K562 (cell line): ENCODE measurements at regions not wholly inside any gene's neighbourhood (a gene's known extent, or its start where the extent isn't known, plus 50 kb on each side); places are given as distances from the start of the nearest gene placed in this dataset.

Source experiments
- ATAC-seq: fragments of 200-7000 bp; cut with Tn5 transposase; 3 replicates; pipeline ENCODE4 v1.9.1; 2020; ENCODE audit warnings: moderate library complexity
- BruUV-seq: library from RNA; stranded (reverse); fragments of 400-500 nt; replicated peaks from 2 replicates; lab custom pipeline; 2021; lab: Mats Ljungman, UMichigan
- CTCF ChIA-PET: fragments of 300-600 bp; formaldehyde crosslinking; extraction: SDS; loops from one replicate; lab custom pipeline; 2021; ENCODE audit warnings: low intra/inter-chr PET ratio; lab: Yijun Ruan, JAX
- POLR2A ChIA-PET: fragments of 300-600, 350-650 bp; sonication (Branson Sonifier 250); formaldehyde crosslinking; extraction: SDS; loops from one replicate; lab custom pipeline; 2021; ENCODE audit warnings: antibody characterized with exemption, inconsistent platforms; lab: Yijun Ruan, JAX
- DNase-seq, 4 experiments: peaks; one replicate each; pipeline versions ENCODE4 v3.0.0 to v3.0.0-alpha.2; 2011 to 2018; ENCODE audit warnings: low spot score in 3 of 4, mixed read lengths in 3 of 4; ENCODE audit errors: extremely low read depth in 1 of 4
- FAIRE-seq: peaks from 2 replicates; lab custom pipeline; 2011; peaks lifted over from hg19 to GRCh38; lab: Jason Lieb, UNC
- H2AFZ ChIP-seq: 2 replicates; pipeline ENCODE4 v1.6.0; 2011; ENCODE audit warnings: low read depth, low read length, control low read depth, inconsistent platforms
- H3K27ac ChIP-seq: fragments of 200-600 bp; 3 replicates; pipeline ENCODE4 v1.8.0; 2011; ENCODE audit warnings: low read depth, mild to moderate bottlenecking, control low read depth, inconsistent platforms, low read length, moderate library complexity, mixed read lengths; ENCODE audit errors: extremely low read depth
- H3K27me3 ChIP-seq, 2 experiments: fragments of 300-600 bp in 1 of 2; 2 replicates in 1 of 2; 3 replicates in 1 of 2; pipeline versions ENCODE4 v1.6.0 to v1.8.0; 2011; ENCODE audit warnings: inconsistent platforms in 2 of 2, low read length in 2 of 2, mild to moderate bottlenecking in 1 of 2, mixed read lengths in 1 of 2, moderate library complexity in 1 of 2; ENCODE audit not compliant: control insufficient read depth in 2 of 2, insufficient read depth in 2 of 2
- H3K36me3 ChIP-seq: fragments of 300-600 bp; 3 replicates; pipeline ENCODE4 v1.8.0; 2011; ENCODE audit warnings: mild to moderate bottlenecking, low read length, inconsistent platforms; ENCODE audit not compliant: control insufficient read depth, insufficient read depth
- H3K4me1 ChIP-seq, 2 experiments: fragments of 200-600 bp in 1 of 2; replicated peaks in 1 of 2; 2 replicates in 1 of 2; 3 replicates in 1 of 2; pipeline versions ENCODE4 v1.5.1 to v1.8.0; 2011; ENCODE audit warnings: inconsistent platforms in 2 of 2, low read length in 2 of 2, mild to moderate bottlenecking in 1 of 2, mixed read lengths in 1 of 2, moderate library complexity in 1 of 2; ENCODE audit not compliant: control insufficient read depth in 2 of 2, insufficient read depth in 2 of 2
- H3K4me2 ChIP-seq: 2 replicates; pipeline ENCODE4 v1.6.1; 2011; ENCODE audit warnings: low read length, control low read depth, inconsistent platforms, mixed read lengths; ENCODE audit not compliant: insufficient read depth
- H3K4me3 ChIP-seq: fragments of 200-600 bp; sonication (generic), shearing (Covaris generic); 2 replicates; pipeline ENCODE4 v1.5.1; 2016; ENCODE audit warnings: control low read depth, inconsistent platforms
- H3K79me2 ChIP-seq: fragments of 200-600 bp; 3 replicates; pipeline ENCODE4 v1.8.0; 2011; ENCODE audit warnings: low read length, inconsistent platforms; ENCODE audit not compliant: control insufficient read depth, insufficient read depth
- H3K9ac ChIP-seq, 2 experiments: 2 replicates each; pipeline versions ENCODE4 v1.6.0 to v1.6.1; 2011; ENCODE audit warnings: low read depth in 2 of 2, low read length in 2 of 2, control low read depth in 1 of 2, inconsistent platforms in 1 of 2, mild to moderate bottlenecking in 1 of 2, mixed read lengths in 1 of 2; ENCODE audit not compliant: insufficient read depth in 1 of 2
- H3K9me1 ChIP-seq: one replicate; pipeline ENCODE4 v1.6.0; 2011; ENCODE audit warnings: inconsistent platforms, mild to moderate bottlenecking, low read length, moderate library complexity; ENCODE audit not compliant: control insufficient read depth, insufficient read depth
- H3K9me3 ChIP-seq: replicated peaks from 2 replicates; pipeline ENCODE4 v1.5.1; 2011; ENCODE audit warnings: low read depth, low read length, inconsistent platforms; ENCODE audit not compliant: control insufficient read depth, insufficient read depth
- H4K20me1 ChIP-seq: replicated peaks from 2 replicates; pipeline ENCODE4 v1.6.1; 2011; ENCODE audit warnings: low read length, inconsistent platforms, mixed read lengths; ENCODE audit not compliant: control insufficient read depth, insufficient read depth
- BHLHE40 ChIP-seq: IDR thresholded peaks from 2 replicates; pipeline ENCODE4 v1.6.1; 2011; ENCODE audit warnings: low read length, improper control_type of control experiment
- HMBOX1 ChIP-seq: sonication (generic); IDR thresholded peaks from 2 replicates; pipeline ENCODE4 v1.6.1; 2016
- NCOA2 ChIP-seq, 2 experiments: fragments of 450-650 bp; IDR thresholded peaks; 2 replicates each; pipeline ENCODE4 v1.6.1; 2018; ENCODE audit warnings: mild to moderate bottlenecking in 2 of 2, moderate library complexity in 1 of 2; ENCODE audit not compliant: partially characterized antibody in 2 of 2
- SAFB ChIP-seq: fragments of 200-400 bp; formaldehyde crosslinking; IDR thresholded peaks from 2 replicates; pipeline ENCODE4 v1.6.1; 2017; ENCODE audit warnings: low read depth, low read length, borderline replicate concordance
- SMAD4 ChIP-seq: fragments of 250-450 bp; sonication (Bioruptor Pico); conservative IDR thresholded peaks from 2 replicates; pipeline ENCODE4 v1.8.0; 2021; ENCODE audit warnings: inconsistent platforms, mild to moderate bottlenecking, moderate library complexity
- ZBTB17 ChIP-seq: fragments of 450-650 bp; formaldehyde crosslinking; IDR thresholded peaks from 2 replicates; pipeline ENCODE4 v1.4.0; 2020; ENCODE audit warnings: mild to moderate bottlenecking
- ZNF408 ChIP-seq: fragments of 250-450 bp; sonication (Bioruptor Pico); IDR thresholded peaks from 2 replicates; pipeline ENCODE4 v1.4.0; 2020; ENCODE audit warnings: low read depth, mild to moderate bottlenecking, moderate library complexity
- WGBS: fragments of 100-300 bp; shearing (Covaris generic); methylation state at CpG from one replicate; pipeline ENCODE4 v1.1.6; 2016; ENCODE audit warnings: low coverage, mixed read lengths; ENCODE audit not compliant: insufficient coverage; ENCODE audit errors: missing lambda C conversion rate; 5-methylcytosine and 5-hydroxymethylcytosine counted together
- in situ Hi-C: fragments of 300-500 bp; cut with MboI; formaldehyde crosslinking; loops from 4 replicates; pipeline ENCODE4 v1.15.0; 2018; ENCODE audit warnings: inconsistent platforms, mixed read lengths
- intact Hi-C: fragments of 100-400 bp; cut with micrococcal nuclease; formaldehyde crosslinking; loops from 2 replicates; pipeline ENCODE4 v1.14.2; 2022
- TF ChIP-seq, protein P1 (sequence below): IDR thresholded peaks from 2 replicates; pipeline ENCODE4 v1.6.1; 2014; ENCODE audit warnings: antibody characterized with exemption

DNA sequence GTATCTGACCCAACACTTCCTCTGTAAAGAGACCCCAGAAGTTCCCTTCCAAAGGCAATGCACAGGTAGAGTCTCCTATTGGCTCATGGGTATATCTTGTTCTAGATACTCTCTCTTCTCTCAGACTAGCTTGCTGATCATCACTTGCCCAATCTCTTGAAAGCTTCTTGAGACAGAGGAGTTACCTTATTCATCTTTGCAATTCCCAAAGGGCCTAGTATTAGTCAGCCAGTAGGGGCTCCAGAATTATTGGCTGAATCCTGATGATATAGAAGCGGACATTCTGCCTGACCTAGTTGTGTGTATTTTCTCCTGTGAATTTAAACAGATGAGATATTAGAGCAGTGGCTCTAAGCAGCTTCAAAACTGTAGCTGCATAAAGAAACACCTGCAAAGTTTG, 304.0 kb upstream of the KLF4 start (continued):
- no peak for TF ChIP-seq ZBTB17 (CRISPR knock-in tag)
- TF ChIP-seq, protein P1, sequence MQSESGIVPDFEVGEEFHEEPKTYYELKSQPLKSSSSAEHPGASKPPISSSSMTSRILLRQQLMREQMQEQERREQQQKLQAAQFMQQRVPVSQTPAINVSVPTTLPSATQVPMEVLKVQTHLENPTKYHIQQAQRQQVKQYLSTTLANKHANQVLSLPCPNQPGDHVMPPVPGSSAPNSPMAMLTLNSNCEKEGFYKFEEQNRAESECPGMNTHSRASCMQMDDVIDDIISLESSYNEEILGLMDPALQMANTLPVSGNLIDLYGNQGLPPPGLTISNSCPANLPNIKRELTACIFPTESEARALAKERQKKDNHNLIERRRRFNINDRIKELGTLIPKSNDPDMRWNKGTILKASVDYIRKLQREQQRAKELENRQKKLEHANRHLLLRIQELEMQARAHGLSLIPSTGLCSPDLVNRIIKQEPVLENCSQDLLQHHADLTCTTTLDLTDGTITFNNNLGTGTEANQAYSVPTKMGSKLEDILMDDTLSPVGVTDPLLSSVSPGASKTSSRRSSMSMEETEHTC = no peak

DNA sequence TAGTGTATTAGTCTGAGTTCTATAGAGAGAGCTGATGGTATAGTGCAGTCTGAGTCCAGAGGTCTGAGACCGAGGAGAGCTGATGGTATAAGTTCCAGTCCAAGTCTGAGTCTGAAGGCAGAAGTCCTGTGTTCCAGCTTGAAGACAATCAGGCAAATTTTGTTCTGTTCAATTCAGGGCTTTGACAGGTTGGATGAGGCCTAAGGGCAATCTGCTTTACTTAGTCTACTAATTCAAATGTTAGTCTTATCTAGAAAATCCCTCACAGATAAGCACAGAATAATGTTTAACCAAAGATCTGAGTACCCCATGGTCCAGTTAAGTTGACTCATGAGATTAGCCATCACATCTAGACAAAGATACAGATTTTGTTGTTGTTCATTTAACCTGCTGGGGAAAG, 303.0 kb upstream of the KLF4 start:
- ChIA-PET POLR2A (interaction anchor here (1.5 to 1.8 kb wide), 2 partner anchors 11 to 301 kb away, joined by 4 to 5 read pairs; no protein-coding TSS in a partner anchor), CTCF (no interaction called here)
- no TSS peak for BruUV-seq
- H3K27me3 ChIP-seq = no peaks in the 10 kb centered on the region
- ATAC-seq (no peak), FAIRE-seq (no peak), DNase-seq (no peak)
- no peaks in the 10 kb centered on the region; the same call in 1 of the 2 replicates for H3K9me3 ChIP-seq
- intact Hi-C loops (no loop called here), in situ Hi-C loops (no loop called here)
- no peaks in the 10 kb centered on the region for H3K9me1 ChIP-seq
- no peak overlapping the region for H2AFZ ChIP-seq
- no peaks in the 10 kb centered on the region for H4K20me1 ChIP-seq
- H3K36me3 ChIP-seq = no peaks in the 10 kb centered on the region
- H3K4me3 ChIP-seq = no peak overlapping the region
- no peak for TF ChIP-seq NCOA2 (IDR thresholded peaks at IDR 0.05; ENCODE audit: partially characterized antibody in 2 of 2)
- TF ChIP-seq SAFB = no peak
- 0 out of 2 replicates have a peak, but pooled peaks have one; percentile 36 for TF ChIP-seq HMBOX1
- TF ChIP-seq ZNF408 (CRISPR knock-in tag) = no peak
- TF ChIP-seq BHLHE40 = no peak
- TF ChIP-seq SMAD4 (CRISPR knock-in tag) = no peak
- H3K27ac ChIP-seq = no peak overlapping the region
- no peaks in the 10 kb centered on the region for H3K79me2 ChIP-seq
- H3K4me1 ChIP-seq = peaks cover 8 to 28% of the 10 kb centered on the region in 2 experiments; a peak in 4 of 5 replicates
- no peak overlapping the region for H3K9ac ChIP-seq
- 60% methylated on average over 1 of the region's 1 CpG for WGBS
- H3K4me2 ChIP-seq = no peak overlapping the region
